ENCODE measurements at regions not wholly inside any gene's neighbourhood (a gene's known extent, or its start where the extent isn't known, plus 50 kb on each side); places are given as distances from the start of the nearest gene placed in this dataset.

DNA sequence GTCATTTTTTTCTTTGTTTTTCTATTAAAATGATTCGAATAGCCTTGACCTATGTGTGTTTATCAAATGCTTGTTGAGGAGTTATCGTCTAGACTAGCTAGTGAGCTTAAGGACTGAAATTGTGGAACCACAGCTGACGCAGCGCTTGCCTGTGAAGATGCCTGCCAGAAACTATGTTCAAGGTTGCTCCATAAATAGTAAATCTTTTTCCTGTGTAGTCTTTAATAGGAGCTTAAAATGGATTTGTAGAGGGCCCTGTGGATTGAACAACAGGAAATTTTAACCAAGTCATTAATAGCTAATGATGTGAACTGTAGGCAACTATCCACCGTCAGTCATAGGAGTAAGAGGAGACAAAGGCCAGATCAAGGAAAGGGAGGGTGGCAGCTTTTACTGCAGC is 145.1 kb downstream of the GNAI1 start:
- ChIA-PET POLR2A (ENCODE audit: unreplicated experiment) (no interaction called here), CTCF (no interaction called here)
- H3K4me2 ChIP-seq = no peak overlapping the region
- no peaks in the 10 kb centered on the region for H4K20me1 ChIP-seq (ENCODE audit: insufficient read depth)
- H3K79me2 ChIP-seq (ENCODE audit: low read depth) = no peaks in the 10 kb centered on the region
- intact Hi-C loops (cut with micrococcal nuclease; ENCODE audit: unreplicated experiment) = no loop called here
- peaks cover 3% of the 10 kb centered on the region; the same call in 1 of the 2 replicates for H3K9me2 ChIP-seq (ENCODE audit: insufficient read depth)
- peaks cover 20% of the 10 kb centered on the region for H3K4me1 ChIP-seq (replicated peaks; ENCODE audit: insufficient read depth)
- peaks cover 4% of the 10 kb centered on the region; the same call in 1 of the 2 replicates for H3K9me3 ChIP-seq (ENCODE audit: insufficient read depth, low read depth)
- no TSS peak for BruUV-seq (replicated peaks)
- no peak overlapping the region for H3K27ac ChIP-seq
- no peak overlapping the region for H3K4me3 ChIP-seq
- no peaks in the 10 kb centered on the region for H3K36me3 ChIP-seq (ENCODE audit: low read depth)
- no peak overlapping the region for H2AFZ ChIP-seq
- no peak for DNase-seq
- TF ChIP-seq EZH2 (IDR thresholded peaks at IDR 0.05; ENCODE audit: low read depth) = no peak
- TF ChIP-seq, protein P1, sequence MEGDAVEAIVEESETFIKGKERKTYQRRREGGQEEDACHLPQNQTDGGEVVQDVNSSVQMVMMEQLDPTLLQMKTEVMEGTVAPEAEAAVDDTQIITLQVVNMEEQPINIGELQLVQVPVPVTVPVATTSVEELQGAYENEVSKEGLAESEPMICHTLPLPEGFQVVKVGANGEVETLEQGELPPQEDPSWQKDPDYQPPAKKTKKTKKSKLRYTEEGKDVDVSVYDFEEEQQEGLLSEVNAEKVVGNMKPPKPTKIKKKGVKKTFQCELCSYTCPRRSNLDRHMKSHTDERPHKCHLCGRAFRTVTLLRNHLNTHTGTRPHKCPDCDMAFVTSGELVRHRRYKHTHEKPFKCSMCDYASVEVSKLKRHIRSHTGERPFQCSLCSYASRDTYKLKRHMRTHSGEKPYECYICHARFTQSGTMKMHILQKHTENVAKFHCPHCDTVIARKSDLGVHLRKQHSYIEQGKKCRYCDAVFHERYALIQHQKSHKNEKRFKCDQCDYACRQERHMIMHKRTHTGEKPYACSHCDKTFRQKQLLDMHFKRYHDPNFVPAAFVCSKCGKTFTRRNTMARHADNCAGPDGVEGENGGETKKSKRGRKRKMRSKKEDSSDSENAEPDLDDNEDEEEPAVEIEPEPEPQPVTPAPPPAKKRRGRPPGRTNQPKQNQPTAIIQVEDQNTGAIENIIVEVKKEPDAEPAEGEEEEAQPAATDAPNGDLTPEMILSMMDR (conservative IDR thresholded peaks at IDR 0.05) = no peak
- peaks cover 9% of the 10 kb centered on the region for H3F3A ChIP-seq (ENCODE audit: insufficient read depth, low read depth)
- H3K27me3 ChIP-seq (ENCODE audit: insufficient read depth, low read depth) = no peaks in the 10 kb centered on the region

DNA sequence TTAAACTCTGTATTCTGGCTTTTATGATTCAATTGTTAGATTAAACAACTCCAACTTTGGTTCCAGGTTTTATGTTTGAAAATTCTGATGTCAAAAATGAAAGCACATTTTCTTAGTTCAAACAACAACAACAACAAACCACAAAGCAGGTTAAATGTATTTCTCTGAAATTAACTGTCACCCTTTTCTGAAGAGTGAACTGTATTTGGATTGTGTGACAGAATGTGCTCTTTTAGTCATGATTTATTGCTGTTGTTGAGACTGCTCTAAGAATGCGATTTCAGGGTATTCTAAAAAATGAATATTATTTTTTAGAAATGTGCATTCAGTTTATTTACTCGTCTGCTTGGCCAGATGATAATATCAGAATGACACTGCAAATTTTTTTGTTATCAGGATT is 144.1 kb downstream of the GNAI1 start:
- Histone ChIP-seq H3K27me3 (ENCODE audit: insufficient read depth, low read depth) (no peaks in the 10 kb centered on the region), H4K20me1 (ENCODE audit: insufficient read depth) (no peaks in the 10 kb centered on the region), H3K36me3 (ENCODE audit: low read depth) (no peaks in the 10 kb centered on the region), H3K4me2 (peak overlapping the region; percentile 56; the same call in 1 of the 2 replicates), H3K9me3 (ENCODE audit: insufficient read depth, low read depth) (peaks cover 4% of the 10 kb centered on the region; the same call in 1 of the 2 replicates), H3K4me3 (no peak overlapping the region), H3F3A (ENCODE audit: insufficient read depth, low read depth) (peaks cover 9% of the 10 kb centered on the region), H3K27ac (peak overlapping the region; percentile 59), H3K9me2 (ENCODE audit: insufficient read depth) (peaks cover 3% of the 10 kb centered on the region; the same call in 1 of the 2 replicates), H3K4me1 (replicated peaks; ENCODE audit: insufficient read depth) (peaks cover 20% of the 10 kb centered on the region), H3K79me2 (ENCODE audit: low read depth) (no peaks in the 10 kb centered on the region), H2AFZ (peak overlapping the region; percentile 71; the same call in 1 of the 2 replicates)
- DNase-seq = no peak
- intact Hi-C loops (cut with micrococcal nuclease; ENCODE audit: unreplicated experiment) = no loop called here
- no peak for TF ChIP-seq EZH2 (IDR thresholded peaks at IDR 0.05; ENCODE audit: low read depth)
- TF ChIP-seq, protein P1 (conservative IDR thresholded peaks at IDR 0.05) = no peak
- ChIA-PET CTCF (no interaction called here), POLR2A (ENCODE audit: unreplicated experiment) (no interaction called here)
- BruUV-seq (replicated peaks) = no TSS peak

DNA sequence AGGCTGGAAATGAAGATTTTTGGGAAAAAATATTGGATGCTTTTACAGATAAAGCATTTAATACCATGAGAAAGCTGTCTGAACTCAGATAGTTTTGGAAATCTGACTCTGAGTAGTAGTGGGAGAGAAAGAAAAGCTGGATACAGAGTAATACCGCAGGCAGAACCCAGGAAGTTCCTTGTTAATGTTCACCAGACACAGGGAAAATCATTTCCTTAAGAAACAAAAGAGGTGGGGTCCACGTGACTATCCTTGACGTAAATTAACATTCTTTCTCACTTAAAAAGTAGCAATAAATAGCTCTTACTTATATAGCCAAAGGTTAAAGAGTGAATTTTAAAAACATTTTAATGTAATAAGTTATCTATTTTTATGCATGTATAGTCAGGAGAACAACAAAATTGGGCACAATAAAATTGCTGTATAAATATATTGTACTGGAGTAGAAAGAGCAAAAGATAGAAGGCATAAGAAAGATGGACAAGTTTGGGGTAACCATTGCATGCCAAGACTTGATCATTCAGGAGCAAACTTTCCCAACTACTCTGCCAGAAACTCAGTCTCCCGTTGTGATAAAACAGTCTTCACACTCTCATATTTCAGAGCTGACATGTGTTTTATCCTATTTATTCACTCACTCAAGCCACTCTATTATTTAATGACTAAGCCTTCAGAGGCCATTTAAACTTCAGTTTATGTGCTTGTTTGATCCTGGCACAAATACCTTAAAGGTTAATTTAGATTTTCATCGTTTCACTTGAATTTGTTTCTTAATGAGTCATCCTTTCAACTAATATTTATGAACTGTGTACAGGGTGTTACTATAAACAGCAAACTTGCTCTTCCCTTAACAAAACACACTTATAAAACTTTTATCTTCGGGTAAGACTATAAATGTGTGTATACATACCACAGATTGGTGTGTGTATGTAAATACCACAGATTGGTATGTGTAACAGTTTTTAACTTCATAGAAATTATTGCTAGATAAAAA is 143.1 kb downstream of the GNAI1 start:
- no TSS peak for BruUV-seq (replicated peaks)
- CTCF ChIA-PET = no interaction called here
- peaks cover 9% of the 10 kb centered on the region for H3F3A ChIP-seq (ENCODE audit: insufficient read depth, low read depth)
- POLR2A ChIA-PET (ENCODE audit: unreplicated experiment) = no interaction called here
- no peaks in the 10 kb centered on the region for H3K36me3 ChIP-seq (ENCODE audit: low read depth)
- H2AFZ ChIP-seq = peak overlapping the region; percentile 71
- H3K27me3 ChIP-seq (ENCODE audit: insufficient read depth, low read depth) = no peaks in the 10 kb centered on the region
- H3K4me1 ChIP-seq (replicated peaks; ENCODE audit: insufficient read depth) = peaks cover 20% of the 10 kb centered on the region
- peak overlapping the region; percentile 56 for H3K4me2 ChIP-seq
- no peaks in the 10 kb centered on the region for H4K20me1 ChIP-seq (ENCODE audit: insufficient read depth)
- peaks cover 3% of the 10 kb centered on the region; the same call in 1 of the 2 replicates for H3K9me2 ChIP-seq (ENCODE audit: insufficient read depth)
- H3K4me3 ChIP-seq = 0 out of 2 replicates have a peak overlapping the region, but pooled peaks have one; percentile 15
- intact Hi-C loops (cut with micrococcal nuclease; ENCODE audit: unreplicated experiment) = no loop called here
- H3K9me3 ChIP-seq (ENCODE audit: insufficient read depth, low read depth) = peaks cover 4% of the 10 kb centered on the region; the same call in 1 of the 2 replicates
- H3K79me2 ChIP-seq (ENCODE audit: low read depth) = no peaks in the 10 kb centered on the region
- DNase-seq = peak in 1 of 2 experiments; percentile 84
- no peak for TF ChIP-seq EZH2 (IDR thresholded peaks at IDR 0.05; ENCODE audit: low read depth)
- TF ChIP-seq, protein P1 (conservative IDR thresholded peaks at IDR 0.05) = no peak
- peak overlapping the region; percentile 59 for H3K27ac ChIP-seq

Data from PC-9 (cell line).